H9 (cell line): ENCODE measurements at regions not wholly inside any gene's neighbourhood (a gene's known extent, or its start where the extent isn't known, plus 50 kb on each side); places are given as distances from the start of the nearest gene placed in this dataset.

Source experiments
- DNase-seq: peaks from one replicate; pipeline ENCODE4 v3.0.0-alpha.2; 2017
- H2AFZ ChIP-seq: one replicate; pipeline ENCODE4 v1.6.1; 2013; ENCODE audit warnings: mild to moderate bottlenecking, low read length, control low read depth, moderate library complexity
- H2AK5ac ChIP-seq: 2 replicates; pipeline ENCODE4 v1.6.1; 2013; ENCODE audit warnings: low read length, control low read depth, mixed read lengths; ENCODE audit not compliant: insufficient read length
- H2BK120ac ChIP-seq: one replicate; pipeline ENCODE4 v1.6.1; 2013; ENCODE audit warnings: low read depth, mild to moderate bottlenecking, low read length, control low read depth, inconsistent platforms; ENCODE audit not compliant: poor library complexity, severe bottlenecking
- H2BK12ac ChIP-seq: 2 replicates; pipeline ENCODE4 v1.6.1; 2013; ENCODE audit warnings: low read length, control low read depth, mixed read lengths, low read depth; ENCODE audit not compliant: insufficient read length
- H2BK15ac ChIP-seq: 2 replicates; pipeline ENCODE4 v1.6.1; 2013; ENCODE audit warnings: low read depth, low read length, control low read depth
- H2BK20ac ChIP-seq: one replicate; pipeline ENCODE4 v1.6.1; 2013; ENCODE audit warnings: low read depth, mild to moderate bottlenecking, low read length, control low read depth, inconsistent platforms; ENCODE audit not compliant: poor library complexity, severe bottlenecking
- H2BK5ac ChIP-seq: 2 replicates; pipeline ENCODE4 v1.6.1; 2013; ENCODE audit warnings: low read length, control low read depth, mixed read lengths; ENCODE audit not compliant: insufficient read length
- H3K14ac ChIP-seq: 2 replicates; pipeline ENCODE4 v1.6.1; 2013; ENCODE audit warnings: low read length, control low read depth; ENCODE audit not compliant: insufficient read depth
- H3K18ac ChIP-seq: 2 replicates; pipeline ENCODE4 v1.6.1; 2013; ENCODE audit warnings: low read depth, mild to moderate bottlenecking, mixed read lengths, low read length, control low read depth; ENCODE audit not compliant: insufficient read length
- H3K23ac ChIP-seq: 2 replicates; pipeline ENCODE4 v1.6.1; 2013; ENCODE audit warnings: low read length, control low read depth, mixed read lengths, low read depth; ENCODE audit not compliant: insufficient read length
- H3K23me2 ChIP-seq: 2 replicates; pipeline ENCODE4 v1.6.1; 2013; ENCODE audit warnings: low read depth, mild to moderate bottlenecking, mixed read lengths, low read length, control low read depth; ENCODE audit not compliant: insufficient read length, poor library complexity, severe bottlenecking
- H3K27ac ChIP-seq: 2 replicates; pipeline ENCODE4 v1.5.1; 2013; ENCODE audit warnings: low read length, control low read depth, mixed read lengths, low read depth; ENCODE audit not compliant: insufficient read length
- H3K27me3 ChIP-seq: 2 replicates; pipeline ENCODE4 v1.6.1; 2013; ENCODE audit warnings: low read length, control low read depth, inconsistent platforms; ENCODE audit not compliant: insufficient read depth
- H3K4ac ChIP-seq: 2 replicates; pipeline ENCODE4 v1.6.1; 2013; ENCODE audit warnings: low read depth, mild to moderate bottlenecking, control low read depth, inconsistent platforms, low read length, moderate library complexity
- H3K4me1 ChIP-seq: 2 replicates; pipeline ENCODE4 v1.6.1; 2013; ENCODE audit warnings: low read length, control low read depth, inconsistent platforms; ENCODE audit not compliant: insufficient read depth
- H3K4me2 ChIP-seq: 2 replicates; pipeline ENCODE4 v1.6.1; 2013; ENCODE audit warnings: low read length, control low read depth, mixed read lengths; ENCODE audit not compliant: insufficient read length, insufficient read depth
- H3K56ac ChIP-seq: 2 replicates; pipeline ENCODE4 v1.6.1; 2013; ENCODE audit warnings: low read depth, mild to moderate bottlenecking, mixed read lengths, low read length, control low read depth; ENCODE audit not compliant: insufficient read length
- H3K79me1 ChIP-seq: 2 replicates; pipeline ENCODE4 v1.6.1; 2013; ENCODE audit warnings: low read depth, mild to moderate bottlenecking, moderate library complexity, low read length, control low read depth, inconsistent platforms; ENCODE audit not compliant: insufficient read depth, poor library complexity, severe bottlenecking
- H3K79me2 ChIP-seq: 2 replicates; pipeline ENCODE4 v1.6.1; 2013; ENCODE audit warnings: low read length, control low read depth, inconsistent platforms; ENCODE audit not compliant: insufficient read depth
- H3K9ac ChIP-seq: 2 replicates; pipeline ENCODE4 v1.6.1; 2013; ENCODE audit warnings: low read length, control low read depth, mixed read lengths; ENCODE audit not compliant: insufficient read length; ENCODE audit errors: extremely low read depth
- H3K9me3 ChIP-seq: one replicate; pipeline ENCODE4 v1.6.1; 2013; ENCODE audit warnings: low read depth, low read length, inconsistent platforms; ENCODE audit not compliant: control insufficient read depth
- H3T11ph ChIP-seq: one replicate; pipeline ENCODE4 v1.6.1; 2013; ENCODE audit warnings: mild to moderate bottlenecking, low read length, control low read depth, inconsistent platforms
- H4K20me1 ChIP-seq: one replicate; pipeline ENCODE4 v1.6.1; 2013; ENCODE audit not compliant: control insufficient read depth, insufficient read length, insufficient read depth
- H4K5ac ChIP-seq: 2 replicates; pipeline ENCODE4 v1.6.1; 2013; ENCODE audit warnings: low read depth, mild to moderate bottlenecking, mixed read lengths, low read length, control low read depth; ENCODE audit not compliant: insufficient read length
- H4K8ac ChIP-seq: replicated peaks from 2 replicates; pipeline ENCODE4 v1.6.1; 2013; ENCODE audit warnings: low read length, control low read depth, mixed read lengths, low read depth; ENCODE audit not compliant: insufficient read length
- H4K91ac ChIP-seq: 2 replicates; pipeline ENCODE4 v1.6.1; 2013; ENCODE audit warnings: low read depth, mild to moderate bottlenecking, moderate library complexity, mixed read lengths, low read length, control low read depth; ENCODE audit not compliant: insufficient read length
- H3K27ac Mint-ChIP-seq, 3 experiments: 2 replicates in 2 of 3; 3 replicates in 1 of 3; pipeline ENCODE4 v1.8.0; 2020 to 2021; ENCODE audit warnings: mixed read lengths in 3 of 3, mild to moderate bottlenecking in 1 of 3, moderate library complexity in 1 of 3
- H3K27me3 Mint-ChIP-seq: 2 replicates; pipeline ENCODE4 v1.8.0; 2021; ENCODE audit warnings: low read depth, mild to moderate bottlenecking, moderate library complexity, mixed read lengths
- H3K36me3 Mint-ChIP-seq, 3 experiments: 2 replicates in 2 of 3; 3 replicates in 1 of 3; pipeline ENCODE4 v1.8.0; 2020 to 2021; ENCODE audit warnings: low read depth in 3 of 3, mixed read lengths in 3 of 3; ENCODE audit not compliant: insufficient read depth in 1 of 3
- H3K4me1 Mint-ChIP-seq, 2 experiments: 2 replicates each; pipeline ENCODE4 v1.8.0; 2020; ENCODE audit warnings: mixed read lengths in 2 of 2
- H3K4me3 Mint-ChIP-seq, 2 experiments: 2 replicates in 1 of 2; 3 replicates in 1 of 2; pipeline ENCODE4 v1.8.0; 2020 to 2021; ENCODE audit warnings: mild to moderate bottlenecking in 2 of 2, mixed read lengths in 2 of 2, moderate library complexity in 1 of 2
- H3K9me3 Mint-ChIP-seq, 2 experiments: 2 replicates in 1 of 2; 3 replicates in 1 of 2; pipeline ENCODE4 v1.8.0; 2020; ENCODE audit warnings: mild to moderate bottlenecking in 2 of 2, mixed read lengths in 2 of 2, moderate library complexity in 1 of 2
- CTCF ChIP-seq: fragments of 200-600 bp; sonication (generic); conservative IDR thresholded peaks from 3 replicates; pipeline ENCODE4 v1.8.0; 2021; ENCODE audit warnings: antibody characterized with exemption, mild to moderate bottlenecking
- WGBS: extraction: QIAGEN DNeasy Blood & Tissue Kit; methylation state at CpG from one replicate; pipeline ENCODE4 v1.1.7; 2013; ENCODE audit warnings: missing lambda C conversion rate, low lambda C conversion rate, mixed read lengths; ENCODE audit not compliant: insufficient read length; ENCODE audit errors: extremely low coverage; 5-methylcytosine and 5-hydroxymethylcytosine counted together

GRCh38 chr18:75871596-75871995 is 444.1 kb upstream of the SMIM21 start:
- Histone ChIP-seq H2BK5ac (no peak overlapping the region), H3K23ac (no peak overlapping the region), H2AK5ac (no peak overlapping the region), H3K79me2 (no peaks in the 10 kb centered on the region), H4K91ac (no peak overlapping the region), H3K9me3 (no peaks in the 10 kb centered on the region), H3K18ac (no peak overlapping the region), H2AFZ (no peak overlapping the region), H3K27me3 (no peaks in the 10 kb centered on the region), H3K4ac (no peak overlapping the region), H3T11ph (no peak overlapping the region), H4K5ac (no peak overlapping the region), H3K4me2 (no peak overlapping the region), H3K27ac (no peak overlapping the region), H3K14ac (no peak overlapping the region), H4K8ac (no peak overlapping the region), H2BK20ac (no peak overlapping the region), H2BK120ac (no peak overlapping the region), H3K23me2 (no peaks in the 10 kb centered on the region), H2BK15ac (no peak overlapping the region), H2BK12ac (no peak overlapping the region), H3K4me1 (no peaks in the 10 kb centered on the region; the same call in 1 of the 2 replicates), H3K56ac (no peak overlapping the region), H3K79me1 (no peaks in the 10 kb centered on the region), H4K20me1 (no peaks in the 10 kb centered on the region), H3K9ac (no peak overlapping the region)
- H3K27ac Mint-ChIP-seq = no peak overlapping the region
- H3K4me3 Mint-ChIP-seq = no peak overlapping the region
- H3K9me3 Mint-ChIP-seq = peaks cover under 1 to 5% of the 10 kb centered on the region in 2 experiments; a peak in 4 of 5 replicates
- no peak for DNase-seq
- peaks cover 8% of the 10 kb centered on the region in 2 experiments for H3K4me1 Mint-ChIP-seq
- H3K27me3 Mint-ChIP-seq = no peaks in the 10 kb centered on the region
- WGBS = no CpG with 5 or more reads among the region's 3 CpGs
- no peak for TF ChIP-seq CTCF
- H3K36me3 Mint-ChIP-seq = peaks cover 0 to 9% (median 0%) of the 10 kb centered on the region in 3 experiments; a peak in 2 of 7 replicates
